ENCODE measurements at regions not wholly inside any gene's neighbourhood (a gene's known extent, or its start where the extent isn't known, plus 50 kb on each side); places are given as distances from the start of the nearest gene placed in this dataset.

GRCh38 chr22:49009359-49010063, 818.2 kb downstream of the BRD1 start:
- no peaks in the 10 kb centered on the region for H3K9me3 ChIP-seq (ENCODE audit: control insufficient read depth in 1 of 2, insufficient read depth in 1 of 2, low read depth in 1 of 2, low read length in 2 of 2)
- POLR2A ChIA-PET: no interaction called here

More at GRCh38 chr22:49009359-49010063, 818.2 kb downstream of the BRD1 start:
- RAD21 ChIA-PET (ENCODE audit: low non-redundant PET in 1 of 2, low total read pairs in 2 of 2, uncharacterized antibody in 2 of 2, unreplicated experiment in 2 of 2): no interaction called here
- Histone ChIP-seq H3K4me1 (ENCODE audit: control insufficient read depth in 1 of 2, insufficient read depth in 2 of 2, low read length in 2 of 2) (no peaks in the 10 kb centered on the region), H2AFZ (ENCODE audit: low read depth, low read length, poor library complexity, severe bottlenecking) (no peak overlapping the region), H3K4me2 (ENCODE audit: low read length) (no peak overlapping the region), H3K9me2 (ENCODE audit: insufficient read depth) (no peaks in the 10 kb centered on the region), H3K27ac (ENCODE audit: low read depth, low read length) (no peak overlapping the region), H3K36me3 (ENCODE audit: control insufficient read depth in 1 of 2, insufficient read depth in 2 of 2, low read length in 2 of 2) (no peaks in the 10 kb centered on the region), H4K20me1 (ENCODE audit: insufficient read depth) (no peaks in the 10 kb centered on the region), H3K79me2 (ENCODE audit: insufficient read depth, low read length) (no peaks in the 10 kb centered on the region), H3K9ac (ENCODE audit: low read length) (no peak overlapping the region), H3K4me3 (replicated peaks in 1 of 2; ENCODE audit: low read depth in 1 of 2, low read length in 2 of 2) (no peak overlapping the region), H3K27me3 (ENCODE audit: insufficient read depth, low read length) (peaks cover 37% of the 10 kb centered on the region)
- intact Hi-C loops (cut with micrococcal nuclease): no loop called here
- TF ChIP-seq CTCF (IDR thresholded peaks at IDR 0.05 in 2 of 3, conservative IDR thresholded peaks at IDR 0.05 in 1 of 3; ENCODE audit: borderline replicate concordance in 1 of 3, insufficient read depth in 1 of 3, low read depth in 2 of 3, low read length in 2 of 3) (no peak), SIN3A (IDR thresholded peaks at IDR 0.05; ENCODE audit: low read depth) (no peak), EZH2phosphoT487 (IDR thresholded peaks at IDR 0.05; ENCODE audit: borderline replicate concordance) (no peak), EZH2 (IDR thresholded peaks at IDR 0.05) (no peak), ZFX (IDR thresholded peaks at IDR 0.05) (no peak), FOSL1 (IDR thresholded peaks at IDR 0.05; ENCODE audit: low read depth) (no peak), ZBTB33 (IDR thresholded peaks at IDR 0.05; ENCODE audit: extremely low read depth, insufficient replicate concordance, low read length) (no peak)
- DNase-seq (ENCODE audit: low read depth, low spot score) (no peak), ATAC-seq (no peak)
- CTCF ChIA-PET: no interaction called here
- no TSS peak for BruUV-seq (replicated peaks)
